ENCODE measurements at regions not wholly inside any gene's neighbourhood (a gene's known extent, or its start where the extent isn't known, plus 50 kb on each side); places are given as distances from the start of the nearest gene placed in this dataset.

GRCh38 chr16:76007645-76008044, 269.6 kb upstream of the CNTNAP4 start:
- H3K36me3 ChIP-seq (ENCODE audit: control insufficient read depth, insufficient read depth, low read length), result no peaks in the 10 kb centered on the region
- DNase-seq (no peak), ATAC-seq (ENCODE audit: low read depth) (no peak)
- H2BK120ac ChIP-seq (ENCODE audit: low read depth, low read length), result no peak overlapping the region
- in situ Hi-C loops (cut with MboI; ENCODE audit: low sequenced_read_pairs), result no loop called here
- H2BK15ac ChIP-seq (ENCODE audit: low read depth, low read length), result no peak overlapping the region
- CTCF ChIA-PET, result no interaction called here
- no peak overlapping the region for H3K56ac ChIP-seq (ENCODE audit: extremely low read depth, insufficient read depth, low read length)
- H3K14ac ChIP-seq (replicated peaks; ENCODE audit: low read depth, low read length), result no peak overlapping the region
- TF ChIP-seq CEBPB (IDR thresholded peaks at IDR 0.05; ENCODE audit: low read depth, low read length) (no peak), NFE2L2 (IDR thresholded peaks at IDR 0.05; ENCODE audit: low read depth, low read length) (no peak), CHD1 (IDR thresholded peaks at IDR 0.05; ENCODE audit: low read depth, low read length) (no peak), MXI1 (IDR thresholded peaks at IDR 0.05; ENCODE audit: borderline replicate concordance, low read depth, low read length) (no peak), MAFK (IDR thresholded peaks at IDR 0.05; ENCODE audit: low read depth, low read length) (peak; percentile 96)
- no peak overlapping the region for H2AK5ac ChIP-seq (ENCODE audit: low read depth, low read length)
- H2AK9ac ChIP-seq (replicated peaks; ENCODE audit: low read depth, low read length, poor library complexity), result no peak overlapping the region
- H4K91ac ChIP-seq (ENCODE audit: insufficient read depth, low read depth, low read length), result no peak overlapping the region
- no peaks in the 10 kb centered on the region for H3K27me3 ChIP-seq (ENCODE audit: control insufficient read depth, insufficient read depth, low read length)
- BruUV-seq (replicated peaks), result no TSS peak
- no peak overlapping the region for H4K8ac ChIP-seq (ENCODE audit: low read depth in 2 of 2, low read length in 2 of 2)
- H3K4me1 ChIP-seq (ENCODE audit: control insufficient read depth, insufficient read depth, low read length), result no peaks in the 10 kb centered on the region
- no peaks in the 10 kb centered on the region for H3K9me1 ChIP-seq (ENCODE audit: insufficient read depth, low read length)
- no peak overlapping the region for H2BK20ac ChIP-seq (ENCODE audit: low read depth, low read length)
- H3K4ac ChIP-seq (ENCODE audit: low read depth, low read length), result no peak overlapping the region
- H3K4me2 ChIP-seq (ENCODE audit: low read depth, low read length), result no peak overlapping the region
- H3K23ac ChIP-seq (ENCODE audit: low read depth, low read length), result no peak overlapping the region
- no peak overlapping the region for H3K27ac ChIP-seq (ENCODE audit: insufficient read depth, low read length)
- no peak overlapping the region for H2BK5ac ChIP-seq (ENCODE audit: low read depth, low read length, poor library complexity, severe bottlenecking)
- H3K9ac ChIP-seq (ENCODE audit: low read depth, low read length), result no peak overlapping the region
- H4K20me1 ChIP-seq (ENCODE audit: insufficient read depth, low read length), result no peaks in the 10 kb centered on the region
- no peak overlapping the region for H3K4me3 ChIP-seq (ENCODE audit: insufficient read depth, low read depth, low read length)
- 33% methylated on average over 1 of the region's 1 CpG; no CpG with 5 or more reads in 1 of the 2 experiments for WGBS, 2 experiments (ENCODE audit: extremely low coverage in 2 of 2, insufficient read length in 1 of 2)
- intact Hi-C loops (cut with micrococcal nuclease), result no loop called here
- H3K18ac ChIP-seq (ENCODE audit: low read depth, low read length), result no peak overlapping the region
- no peaks in the 10 kb centered on the region for H3K79me1 ChIP-seq (ENCODE audit: low read depth in 1 of 2, low read length in 2 of 2)
- H4K5ac ChIP-seq (ENCODE audit: low read depth, low read length), result no peak overlapping the region
- H2AFZ ChIP-seq (replicated peaks; ENCODE audit: low read length, poor library complexity), result no peak overlapping the region
- dilution Hi-C loops (cut with HindIII; ENCODE audit: low sequenced_read_pairs, unreplicated experiment), result no loop called here
- POLR2A ChIA-PET (ENCODE audit: unreplicated experiment), result no interaction called here
- H3K9me3 ChIP-seq (ENCODE audit: control insufficient read depth, insufficient read depth, low read length), result peaks cover 2% of the 10 kb centered on the region; the same call in 1 of the 2 replicates

Data from IMR-90 (cell line).